Caco-2 (cell line): ENCODE measurements at regions not wholly inside any gene's neighbourhood (a gene's known extent, or its start where the extent isn't known, plus 50 kb on each side); places are given as distances from the start of the nearest gene placed in this dataset.

ENCODE experiments used
- BruUV-seq: library from RNA; stranded (reverse); fragments of 400-500 nt; replicated peaks from 2 replicates; lab custom pipeline; 2021; lab: Mats Ljungman, UMichigan
- CTCF ChIA-PET: fragments of 300-600 bp; sonication (Branson Sonifier 250); formaldehyde crosslinking; loops from one replicate; lab custom pipeline; 2022; ENCODE audit warnings: antibody characterized with exemption; lab: Charles Lee
- POLR2A ChIA-PET: fragments of 300-600 bp; sonication (Branson Sonifier 250); formaldehyde crosslinking; loops from one replicate; lab custom pipeline; 2022; ENCODE audit warnings: antibody characterized with exemption; lab: Charles Lee
- DNase-seq, 2 experiments: peaks; one replicate each; pipeline versions ENCODE4 v3.0.0 to v3.0.0-alpha.2; 2020 to 2022
- H3K27me3 ChIP-seq: replicated peaks from 2 replicates; pipeline ENCODE4 v1.6.0; 2011; ENCODE audit warnings: low read length; ENCODE audit not compliant: control insufficient read depth, insufficient read depth
- H3K36me3 ChIP-seq: 2 replicates; pipeline ENCODE4 v1.5.1; 2011; ENCODE audit warnings: low read length; ENCODE audit not compliant: control insufficient read depth, insufficient read depth
- H3K4me1 ChIP-seq: fragments of 250-450 bp; sonication (Bioruptor Pico); 2 replicates; pipeline ENCODE4 v1.5.1; 2020; ENCODE audit warnings: mild to moderate bottlenecking
- H3K4me3 ChIP-seq: 2 replicates; pipeline ENCODE4 v1.5.1; 2011; ENCODE audit warnings: low read depth, mild to moderate bottlenecking, control low read depth, low read length
- H3K9me3 ChIP-seq: fragments of 250-450 bp; sonication (Bioruptor Pico); 2 replicates; pipeline ENCODE4 v1.5.1; 2020; ENCODE audit warnings: mild to moderate bottlenecking, moderate library complexity
- H3K27ac Mint-ChIP-seq: one replicate; pipeline ENCODE4 v1.8.0; 2022; ENCODE audit warnings: mixed read lengths; ENCODE audit not compliant: unreplicated experiment
- H3K27me3 Mint-ChIP-seq: one replicate; pipeline ENCODE4 v1.8.0; 2022; ENCODE audit warnings: mixed read lengths; ENCODE audit not compliant: insufficient read depth, unreplicated experiment
- H3K36me3 Mint-ChIP-seq: one replicate; pipeline ENCODE4 v1.8.0; 2022; ENCODE audit warnings: mild to moderate bottlenecking, mixed read lengths; ENCODE audit not compliant: insufficient read depth, unreplicated experiment
- H3K4me1 Mint-ChIP-seq: one replicate; pipeline ENCODE4 v1.8.0; 2022; ENCODE audit warnings: low read depth, mixed read lengths; ENCODE audit not compliant: unreplicated experiment
- H3K4me3 Mint-ChIP-seq: one replicate; pipeline ENCODE4 v1.8.0; 2022; ENCODE audit warnings: mild to moderate bottlenecking, moderate library complexity, mixed read lengths; ENCODE audit not compliant: unreplicated experiment
- H3K9me3 Mint-ChIP-seq: one replicate; pipeline ENCODE4 v1.8.0; 2022; ENCODE audit warnings: mixed read lengths; ENCODE audit not compliant: unreplicated experiment
- intact Hi-C: fragments of 100-400 bp; cut with micrococcal nuclease; formaldehyde crosslinking; loops from one replicate; pipeline ENCODE4 v1.10.0; 2022; ENCODE audit not compliant: unreplicated experiment
- TF ChIP-seq, protein P1 (sequence below), 2 experiments: fragments of 200-600 bp in 1 of 2; IDR thresholded peaks; 1 replicate in 1 of 2; 2 replicates in 1 of 2; pipeline versions ENCODE4 v1.5.1 to v1.8.0; 2011 to 2022; ENCODE audit warnings: antibody characterized with exemption in 1 of 2, control low read depth in 1 of 2, inconsistent platforms in 1 of 2, low read depth in 1 of 2, low read length in 1 of 2, mild to moderate bottlenecking in 1 of 2, moderate library complexity in 1 of 2; ENCODE audit not compliant: insufficient read depth in 1 of 2, severe bottlenecking in 1 of 2, unreplicated experiment in 1 of 2

DNA sequence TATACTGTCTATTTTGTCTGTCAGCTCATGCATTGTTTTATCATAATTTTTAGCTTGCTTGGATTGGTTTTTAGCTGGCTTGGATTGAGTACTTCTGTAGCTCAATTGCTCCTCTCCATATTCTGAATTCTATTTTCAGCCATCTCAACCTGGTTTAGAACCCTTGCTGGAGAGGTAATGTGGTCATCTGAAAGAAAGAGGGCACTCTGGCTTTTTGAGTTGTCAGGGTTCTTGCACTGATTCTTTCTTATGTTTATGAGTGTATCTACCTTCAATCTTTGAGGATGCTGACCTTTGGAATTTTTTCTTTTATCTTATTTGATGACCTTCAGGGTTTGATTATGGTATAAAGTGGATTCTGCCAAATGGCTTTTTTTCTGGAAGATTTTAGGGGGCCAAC is 632.7 kb upstream of the ID4 start:
- peaks cover 9% of the 10 kb centered on the region for H3K9me3 Mint-ChIP-seq
- Histone ChIP-seq H3K27me3 (no peaks in the 10 kb centered on the region), H3K36me3 (no peaks in the 10 kb centered on the region), H3K4me3 (no peak overlapping the region), H3K4me1 (no peaks in the 10 kb centered on the region), H3K9me3 (no peaks in the 10 kb centered on the region; the same call in 1 of the 2 replicates)
- intact Hi-C loops = no loop called here
- ChIA-PET POLR2A (no interaction called here), CTCF (no interaction called here)
- no peaks in the 10 kb centered on the region for H3K4me1 Mint-ChIP-seq
- no peak overlapping the region for H3K4me3 Mint-ChIP-seq
- H3K36me3 Mint-ChIP-seq = no peaks in the 10 kb centered on the region
- H3K27ac Mint-ChIP-seq = no peak overlapping the region
- no TSS peak for BruUV-seq
- TF ChIP-seq, protein P1, sequence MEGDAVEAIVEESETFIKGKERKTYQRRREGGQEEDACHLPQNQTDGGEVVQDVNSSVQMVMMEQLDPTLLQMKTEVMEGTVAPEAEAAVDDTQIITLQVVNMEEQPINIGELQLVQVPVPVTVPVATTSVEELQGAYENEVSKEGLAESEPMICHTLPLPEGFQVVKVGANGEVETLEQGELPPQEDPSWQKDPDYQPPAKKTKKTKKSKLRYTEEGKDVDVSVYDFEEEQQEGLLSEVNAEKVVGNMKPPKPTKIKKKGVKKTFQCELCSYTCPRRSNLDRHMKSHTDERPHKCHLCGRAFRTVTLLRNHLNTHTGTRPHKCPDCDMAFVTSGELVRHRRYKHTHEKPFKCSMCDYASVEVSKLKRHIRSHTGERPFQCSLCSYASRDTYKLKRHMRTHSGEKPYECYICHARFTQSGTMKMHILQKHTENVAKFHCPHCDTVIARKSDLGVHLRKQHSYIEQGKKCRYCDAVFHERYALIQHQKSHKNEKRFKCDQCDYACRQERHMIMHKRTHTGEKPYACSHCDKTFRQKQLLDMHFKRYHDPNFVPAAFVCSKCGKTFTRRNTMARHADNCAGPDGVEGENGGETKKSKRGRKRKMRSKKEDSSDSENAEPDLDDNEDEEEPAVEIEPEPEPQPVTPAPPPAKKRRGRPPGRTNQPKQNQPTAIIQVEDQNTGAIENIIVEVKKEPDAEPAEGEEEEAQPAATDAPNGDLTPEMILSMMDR (IDR thresholded peaks at IDR 0.05; ENCODE audit: insufficient read depth in 1 of 2, low read depth in 1 of 2, low read length in 1 of 2, severe bottlenecking in 1 of 2, unreplicated experiment in 1 of 2) = no peak
- no peaks in the 10 kb centered on the region for H3K27me3 Mint-ChIP-seq
- no peak for DNase-seq

DNA sequence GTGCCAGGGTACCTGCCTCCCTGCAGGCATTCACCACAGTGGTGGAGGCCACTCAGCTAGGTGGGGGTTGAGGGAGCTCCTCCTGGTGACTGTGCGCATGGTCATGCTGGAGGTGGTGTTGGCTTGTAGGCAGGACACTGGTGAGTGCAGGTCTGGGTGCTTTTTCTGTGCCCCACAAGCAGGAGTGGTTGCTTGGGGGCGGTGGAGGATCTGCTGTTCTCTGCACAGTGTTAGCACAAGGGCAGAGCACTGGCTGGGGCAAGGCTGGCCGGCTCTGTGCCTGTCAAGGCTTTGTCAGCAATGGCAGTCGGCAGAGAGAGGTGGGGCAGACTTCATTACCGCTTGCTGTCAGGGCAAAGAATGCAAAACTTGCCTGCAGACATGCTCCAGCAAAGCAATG is 632.1 kb upstream of the ID4 start:
- BruUV-seq = no TSS peak
- no peak overlapping the region for H3K4me3 Mint-ChIP-seq
- no peak overlapping the region for H3K27ac Mint-ChIP-seq
- H3K9me3 Mint-ChIP-seq = peaks cover 7% of the 10 kb centered on the region
- H3K4me1 Mint-ChIP-seq = no peaks in the 10 kb centered on the region
- intact Hi-C loops = no loop called here
- H3K9me3 ChIP-seq = no peaks in the 10 kb centered on the region; the same call in 1 of the 2 replicates
- POLR2A ChIA-PET = no interaction called here
- CTCF ChIA-PET = no interaction called here
- H3K36me3 ChIP-seq = no peaks in the 10 kb centered on the region
- no peaks in the 10 kb centered on the region for H3K36me3 Mint-ChIP-seq
- H3K4me1 ChIP-seq = no peaks in the 10 kb centered on the region
- no peaks in the 10 kb centered on the region for H3K27me3 Mint-ChIP-seq
- TF ChIP-seq, protein P1 (IDR thresholded peaks at IDR 0.05; ENCODE audit: insufficient read depth in 1 of 2, low read depth in 1 of 2, low read length in 1 of 2, severe bottlenecking in 1 of 2, unreplicated experiment in 1 of 2) = no peak
- H3K27me3 ChIP-seq = no peaks in the 10 kb centered on the region
- H3K4me3 ChIP-seq = no peak overlapping the region
- DNase-seq = no peak

DNA sequence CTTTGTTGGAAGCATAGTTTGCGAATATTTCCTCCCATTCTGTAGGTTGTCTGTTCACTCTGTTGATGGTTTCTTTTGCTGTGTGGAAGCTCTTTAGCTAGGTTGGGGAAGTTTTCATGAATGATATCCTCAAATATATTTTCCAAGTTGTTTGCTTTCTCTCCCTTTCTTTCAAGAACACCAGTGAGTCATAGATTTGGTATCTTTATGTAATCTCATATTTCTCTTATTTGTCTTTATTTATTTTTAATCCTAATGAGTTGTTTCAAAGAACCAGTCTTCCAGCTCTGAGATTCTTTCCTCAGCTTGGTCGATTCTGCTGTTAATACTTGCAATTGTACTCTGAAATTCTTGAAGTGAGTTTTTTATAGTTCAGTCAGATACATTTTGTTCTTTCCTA is 628.0 kb upstream of the ID4 start:
- H3K27me3 Mint-ChIP-seq = no peaks in the 10 kb centered on the region
- H3K27ac Mint-ChIP-seq = no peak overlapping the region
- intact Hi-C loops = no loop called here
- POLR2A ChIA-PET = no interaction called here
- no peak overlapping the region for H3K4me3 Mint-ChIP-seq
- TF ChIP-seq, protein P1 (IDR thresholded peaks at IDR 0.05; ENCODE audit: insufficient read depth in 1 of 2, low read depth in 1 of 2, low read length in 1 of 2, severe bottlenecking in 1 of 2, unreplicated experiment in 1 of 2) = no peak
- DNase-seq = no peak
- no peaks in the 10 kb centered on the region for H3K36me3 Mint-ChIP-seq
- H3K9me3 ChIP-seq = no peaks in the 10 kb centered on the region; the same call in 1 of the 2 replicates
- CTCF ChIA-PET = interaction anchor here (0.6 kb wide), 1 partner anchor 185 kb away, joined by 3 read pairs; no protein-coding TSS in a partner anchor
- H3K4me1 Mint-ChIP-seq = no peaks in the 10 kb centered on the region
- no peaks in the 10 kb centered on the region for H3K4me1 ChIP-seq
- H3K9me3 Mint-ChIP-seq = peaks cover 2% of the 10 kb centered on the region
- H3K4me3 ChIP-seq = no peak overlapping the region
- H3K27me3 ChIP-seq = no peaks in the 10 kb centered on the region
- H3K36me3 ChIP-seq = no peaks in the 10 kb centered on the region
- no TSS peak for BruUV-seq
